HepG2 (cell line): ENCODE measurements at regions not wholly inside any gene's neighbourhood (a gene's known extent, or its start where the extent isn't known, plus 50 kb on each side); places are given as distances from the start of the nearest gene placed in this dataset.

ENCODE experiments used
- ATAC-seq: fragments of 200-7000 bp; cut with Tn5 transposase; 3 replicates; pipeline ENCODE4 v1.9.1; 2020; ENCODE audit warnings: mild to moderate bottlenecking, moderate library complexity
- BruUV-seq: library from RNA; stranded (reverse); fragments of 400-500 nt; replicated peaks from 2 replicates; lab custom pipeline; 2021; lab: Mats Ljungman, UMichigan
- CTCF ChIA-PET: fragments of 300-600 bp; formaldehyde crosslinking; extraction: SDS; loops from one replicate; lab custom pipeline; 2021; ENCODE audit warnings: low total read pairs, inconsistent platforms, low intra/inter-chr PET ratio; lab: Yijun Ruan, JAX
- POLR2A ChIA-PET: fragments of 350-600 bp; sonication (Branson Sonifier 250); formaldehyde crosslinking; loops from one replicate; lab custom pipeline; 2020; ENCODE audit warnings: antibody characterized with exemption, inconsistent platforms; lab: Yijun Ruan, JAX
- DNase-seq: peaks from one replicate; pipeline ENCODE4 v3.0.0-alpha.2; 2015; ENCODE audit warnings: low spot score
- FAIRE-seq: peaks from 3 replicates; lab custom pipeline; 2011; peaks lifted over from hg19 to GRCh38; lab: Jason Lieb, UNC
- H2AFZ ChIP-seq: one replicate; pipeline ENCODE4 v1.6.1; 2011; ENCODE audit warnings: low read length, inconsistent platforms
- H3K27ac ChIP-seq: fragments of 300-600 bp; 3 replicates; pipeline ENCODE4 v1.8.0; 2011; ENCODE audit warnings: mixed run types, mild to moderate bottlenecking, mixed read lengths, low read length, inconsistent platforms; ENCODE audit not compliant: insufficient read depth; ENCODE audit errors: extremely low read length
- H3K27me3 ChIP-seq, 2 experiments: fragments of 200-600 bp in 1 of 2; 2 replicates in 1 of 2; 3 replicates in 1 of 2; pipeline versions ENCODE4 v1.6.0 to v1.8.0; 2011; ENCODE audit warnings: low read length in 2 of 2, mild to moderate bottlenecking in 2 of 2, moderate library complexity in 2 of 2, inconsistent platforms in 1 of 2; ENCODE audit not compliant: insufficient read depth in 2 of 2, control insufficient read depth in 1 of 2
- H3K36me3 ChIP-seq, 2 experiments: fragments of 200-600 bp in 1 of 2; replicated peaks in 1 of 2; 2 replicates in 1 of 2; 3 replicates in 1 of 2; pipeline versions ENCODE4 v1.5.1 to v1.8.0; 2011; ENCODE audit warnings: low read length in 2 of 2, inconsistent platforms in 1 of 2; ENCODE audit not compliant: insufficient read depth in 2 of 2, control insufficient read depth in 1 of 2
- H3K4me1 ChIP-seq: 2 replicates; pipeline ENCODE4 v1.5.1; 2012; ENCODE audit warnings: low read length, inconsistent platforms; ENCODE audit not compliant: insufficient read depth
- H3K4me2 ChIP-seq: 2 replicates; pipeline ENCODE4 v1.6.0; 2011; ENCODE audit warnings: low read depth, low read length, inconsistent platforms
- H3K4me3 ChIP-seq, 3 experiments: fragments of 200-600 bp in 1 of 3; sonication (generic), shearing (Covaris generic) in 1 of 3; replicated peaks in 1 of 3; 2 replicates each; pipeline ENCODE4 v1.5.1; 2011 to 2016; ENCODE audit warnings: low read length in 3 of 3, inconsistent platforms in 2 of 3, low read depth in 2 of 3, mild to moderate bottlenecking in 2 of 3, control low read depth in 1 of 3, mixed read lengths in 1 of 3; ENCODE audit not compliant: insufficient read depth in 1 of 3
- H3K79me2 ChIP-seq: one replicate; pipeline ENCODE4 v1.6.1; 2011; ENCODE audit warnings: low read length, inconsistent platforms; ENCODE audit not compliant: insufficient read depth
- H3K9ac ChIP-seq: 2 replicates; pipeline ENCODE4 v1.6.0; 2011; ENCODE audit warnings: mild to moderate bottlenecking, low read depth, low read length, inconsistent platforms; ENCODE audit not compliant: insufficient read depth
- H3K9me3 ChIP-seq: 2 replicates; pipeline ENCODE4 v1.5.1; 2012; ENCODE audit warnings: mild to moderate bottlenecking, low read length
- H4K20me1 ChIP-seq: 2 replicates; pipeline ENCODE4 v1.6.0; 2011; ENCODE audit warnings: inconsistent platforms, mild to moderate bottlenecking, low read length, moderate library complexity; ENCODE audit not compliant: insufficient read depth
- BRCA1 ChIP-seq: sonication (generic); formaldehyde crosslinking; IDR thresholded peaks from 2 replicates; pipeline ENCODE4 v1.4.0; 2020; ENCODE audit warnings: missing genetic modification reagents
- CAMTA2 ChIP-seq: sonication (generic); formaldehyde crosslinking; IDR thresholded peaks from 2 replicates; pipeline ENCODE4 v1.4.0; 2020; ENCODE audit warnings: mild to moderate bottlenecking, missing genetic modification reagents, borderline replicate concordance
- HDAC1 ChIP-seq: sonication (generic); formaldehyde crosslinking; IDR thresholded peaks from 2 replicates; pipeline ENCODE4 v1.5.1; 2020; ENCODE audit warnings: mild to moderate bottlenecking, missing genetic modification reagents
- MEIS1 ChIP-seq: sonication (generic); formaldehyde crosslinking; IDR thresholded peaks from 2 replicates; pipeline ENCODE4 v1.9.0; 2021; ENCODE audit warnings: mild to moderate bottlenecking, missing genetic modification reagents, moderate library complexity, borderline replicate concordance
- PAWR ChIP-seq: sonication (generic); formaldehyde crosslinking; IDR thresholded peaks from 2 replicates; pipeline ENCODE4 v1.4.0; 2020; ENCODE audit warnings: missing genetic modification reagents, mild to moderate bottlenecking, borderline replicate concordance
- RFXAP ChIP-seq: sonication (generic); formaldehyde crosslinking; IDR thresholded peaks from 2 replicates; pipeline ENCODE4 v1.4.0; 2020; ENCODE audit warnings: missing genetic modification reagents, borderline replicate concordance
- SP5 ChIP-seq: IDR thresholded peaks from 2 replicates; pipeline ENCODE4 v1.6.1; 2016; ENCODE audit warnings: low read depth, borderline replicate concordance
- TARDBP ChIP-seq: sonication (generic); formaldehyde crosslinking; IDR thresholded peaks from 2 replicates; pipeline ENCODE4 v1.8.0; 2022; ENCODE audit warnings: mild to moderate bottlenecking, missing genetic modification reagents
- TCF7 ChIP-seq: sonication (generic); IDR thresholded peaks from 2 replicates; pipeline ENCODE4 v1.6.1; 2016; ENCODE audit warnings: antibody characterized with exemption, low read depth
- ZMYM3 ChIP-seq: sonication (generic); formaldehyde crosslinking; IDR thresholded peaks from 2 replicates; pipeline ENCODE4 v1.5.1; 2020; ENCODE audit warnings: mild to moderate bottlenecking, missing genetic modification reagents
- ZNF337 ChIP-seq: sonication (generic); formaldehyde crosslinking; IDR thresholded peaks from 2 replicates; pipeline ENCODE4 v1.5.1; 2020; ENCODE audit warnings: missing genetic modification reagents, low read depth, mild to moderate bottlenecking, borderline replicate concordance
- ZNF33A ChIP-seq: sonication (generic); formaldehyde crosslinking; IDR thresholded peaks from 2 replicates; pipeline ENCODE4 v1.5.1; 2020; ENCODE audit warnings: missing genetic modification reagents, mild to moderate bottlenecking, moderate library complexity, borderline replicate concordance
- ZNF615 ChIP-seq: sonication (generic); formaldehyde crosslinking; IDR thresholded peaks from 2 replicates; pipeline ENCODE4 v1.5.0; 2020; ENCODE audit warnings: mild to moderate bottlenecking, missing genetic modification reagents, borderline replicate concordance
- ZNF7 ChIP-seq: IDR thresholded peaks from 2 replicates; pipeline ENCODE4 v1.6.1; 2016; ENCODE audit warnings: missing biosample characterization, missing genetic modification reagents
- ZNF839 ChIP-seq: sonication (generic); formaldehyde crosslinking; IDR thresholded peaks from 2 replicates; pipeline ENCODE4 v1.4.0; 2020; ENCODE audit warnings: missing genetic modification reagents, mild to moderate bottlenecking, borderline replicate concordance
- ZSCAN12 ChIP-seq: sonication (generic); formaldehyde crosslinking; IDR thresholded peaks from 2 replicates; pipeline ENCODE4 v1.9.0; 2021; ENCODE audit warnings: mild to moderate bottlenecking, missing genetic modification reagents
- WGBS: methylation state at CpG from one replicate; pipeline ENCODE4 v1.1.6; 2017; ENCODE audit warnings: low lambda C conversion rate; 5-methylcytosine and 5-hydroxymethylcytosine counted together
- in situ Hi-C: cut with HindIII; loops from 2 replicates; pipeline ENCODE4 v1.10.0; 2017; ENCODE audit warnings: low pct_unique_long_range_greater_than_20kb; ENCODE audit not compliant: extremely low pct_ligation_motif_present
- intact Hi-C: fragments of 100-400 bp; cut with micrococcal nuclease; formaldehyde crosslinking; loops from one replicate; pipeline ENCODE4 v1.10.0; 2022; ENCODE audit not compliant: unreplicated experiment
- TF ChIP-seq, protein P1 (sequence below): sonication (generic); formaldehyde crosslinking; IDR thresholded peaks from 2 replicates; pipeline ENCODE4 v1.5.0; 2020; ENCODE audit warnings: mild to moderate bottlenecking, missing genetic modification reagents
- TF ChIP-seq, protein P2 (sequence below): IDR thresholded peaks from 2 replicates; pipeline ENCODE4 v1.6.1; 2016; ENCODE audit warnings: low read depth, borderline replicate concordance
- TF ChIP-seq, protein P3 (sequence below): sonication (generic); formaldehyde crosslinking; IDR thresholded peaks from 2 replicates; pipeline ENCODE4 v1.5.0; 2020; ENCODE audit warnings: mild to moderate bottlenecking, missing genetic modification reagents
- TF ChIP-seq, protein P4 (sequence below): sonication (generic); formaldehyde crosslinking; IDR thresholded peaks from 2 replicates; pipeline ENCODE4 v1.4.0; 2020; ENCODE audit warnings: missing genetic modification reagents

DNA sequence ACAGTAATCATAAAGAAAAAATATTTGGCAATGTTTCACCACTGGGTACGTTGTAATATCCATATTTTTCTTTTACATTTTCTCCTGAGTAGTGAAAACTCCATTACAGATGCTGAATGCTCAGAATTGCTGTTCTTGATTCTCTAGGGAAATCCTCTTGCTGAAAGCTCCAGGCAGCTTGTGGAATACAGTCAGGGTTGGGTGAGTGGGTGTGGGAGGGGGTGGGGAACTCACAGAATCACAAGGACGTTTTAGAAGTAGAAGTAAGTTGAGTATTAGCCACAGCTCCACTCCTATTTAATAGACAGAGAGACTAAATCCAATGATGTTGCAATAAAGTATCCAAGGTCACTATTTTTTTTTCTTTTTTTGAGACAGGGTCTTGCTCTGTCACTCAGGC is 1270.9 kb downstream of the TYW1 start:
- no peak overlapping the region for H3K4me3 ChIP-seq
- no peak overlapping the region for H2AFZ ChIP-seq
- DNase-seq (no peak), FAIRE-seq (no peak), ATAC-seq (no peak)
- no peaks in the 10 kb centered on the region for H3K79me2 ChIP-seq
- no peak overlapping the region for H3K9ac ChIP-seq
- BruUV-seq = no TSS peak
- H3K9me3 ChIP-seq = peaks cover 89% of the 10 kb centered on the region
- H3K4me2 ChIP-seq = no peak overlapping the region
- no peaks in the 10 kb centered on the region for H3K4me1 ChIP-seq
- 1% methylated on average over 2 of the region's 2 CpGs for WGBS
- H4K20me1 ChIP-seq = no peaks in the 10 kb centered on the region
- TF ChIP-seq ZMYM3 (no peak), BRCA1 (CRISPR knock-in tag) (no peak), ZNF7 (no peak), SP5 (CRISPR knock-in tag) (no peak), HDAC1 (no peak), CAMTA2 (no peak), ZNF337 (CRISPR knock-in tag) (no peak), ZSCAN12 (no peak), MEIS1 (CRISPR knock-in tag) (no peak), RFXAP (CRISPR knock-in tag) (no peak), PAWR (CRISPR knock-in tag) (no peak), ZNF615 (CRISPR knock-in tag) (no peak), ZNF33A (CRISPR knock-in tag) (no peak), TCF7 (no peak), TARDBP (CRISPR knock-in tag) (no peak), ZNF839 (CRISPR knock-in tag) (no peak)
- TF ChIP-seq, protein P1, sequence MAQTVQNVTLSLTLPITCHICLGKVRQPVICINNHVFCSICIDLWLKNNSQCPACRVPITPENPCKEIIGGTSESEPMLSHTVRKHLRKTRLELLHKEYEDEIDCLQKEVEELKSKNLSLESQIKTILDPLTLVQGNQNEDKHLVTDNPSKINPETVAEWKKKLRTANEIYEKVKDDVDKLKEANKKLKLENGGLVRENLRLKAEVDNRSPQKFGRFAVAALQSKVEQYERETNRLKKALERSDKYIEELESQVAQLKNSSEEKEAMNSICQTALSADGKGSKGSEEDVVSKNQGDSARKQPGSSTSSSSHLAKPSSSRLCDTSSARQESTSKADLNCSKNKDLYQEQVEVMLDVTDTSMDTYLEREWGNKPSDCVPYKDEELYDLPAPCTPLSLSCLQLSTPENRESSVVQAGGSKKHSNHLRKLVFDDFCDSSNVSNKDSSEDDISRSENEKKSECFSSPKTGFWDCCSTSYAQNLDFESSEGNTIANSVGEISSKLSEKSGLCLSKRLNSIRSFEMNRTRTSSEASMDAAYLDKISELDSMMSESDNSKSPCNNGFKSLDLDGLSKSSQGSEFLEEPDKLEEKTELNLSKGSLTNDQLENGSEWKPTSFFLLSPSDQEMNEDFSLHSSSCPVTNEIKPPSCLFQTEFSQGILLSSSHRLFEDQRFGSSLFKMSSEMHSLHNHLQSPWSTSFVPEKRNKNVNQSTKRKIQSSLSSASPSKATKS = no peak
- TF ChIP-seq, protein P2, sequence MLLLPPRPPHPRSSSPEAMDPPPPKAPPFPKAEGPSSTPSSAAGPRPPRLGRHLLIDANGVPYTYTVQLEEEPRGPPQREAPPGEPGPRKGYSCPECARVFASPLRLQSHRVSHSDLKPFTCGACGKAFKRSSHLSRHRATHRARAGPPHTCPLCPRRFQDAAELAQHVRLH (CRISPR knock-in tag) = no peak
- TF ChIP-seq, protein P3, sequence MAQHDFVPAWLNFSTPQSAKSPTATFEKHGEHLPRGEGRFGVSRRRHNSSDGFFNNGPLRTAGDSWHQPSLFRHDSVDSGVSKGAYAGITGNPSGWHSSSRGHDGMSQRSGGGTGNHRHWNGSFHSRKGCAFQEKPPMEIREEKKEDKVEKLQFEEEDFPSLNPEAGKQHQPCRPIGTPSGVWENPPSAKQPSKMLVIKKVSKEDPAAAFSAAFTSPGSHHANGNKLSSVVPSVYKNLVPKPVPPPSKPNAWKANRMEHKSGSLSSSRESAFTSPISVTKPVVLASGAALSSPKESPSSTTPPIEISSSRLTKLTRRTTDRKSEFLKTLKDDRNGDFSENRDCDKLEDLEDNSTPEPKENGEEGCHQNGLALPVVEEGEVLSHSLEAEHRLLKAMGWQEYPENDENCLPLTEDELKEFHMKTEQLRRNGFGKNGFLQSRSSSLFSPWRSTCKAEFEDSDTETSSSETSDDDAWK = no peak
- TF ChIP-seq, protein P4, sequence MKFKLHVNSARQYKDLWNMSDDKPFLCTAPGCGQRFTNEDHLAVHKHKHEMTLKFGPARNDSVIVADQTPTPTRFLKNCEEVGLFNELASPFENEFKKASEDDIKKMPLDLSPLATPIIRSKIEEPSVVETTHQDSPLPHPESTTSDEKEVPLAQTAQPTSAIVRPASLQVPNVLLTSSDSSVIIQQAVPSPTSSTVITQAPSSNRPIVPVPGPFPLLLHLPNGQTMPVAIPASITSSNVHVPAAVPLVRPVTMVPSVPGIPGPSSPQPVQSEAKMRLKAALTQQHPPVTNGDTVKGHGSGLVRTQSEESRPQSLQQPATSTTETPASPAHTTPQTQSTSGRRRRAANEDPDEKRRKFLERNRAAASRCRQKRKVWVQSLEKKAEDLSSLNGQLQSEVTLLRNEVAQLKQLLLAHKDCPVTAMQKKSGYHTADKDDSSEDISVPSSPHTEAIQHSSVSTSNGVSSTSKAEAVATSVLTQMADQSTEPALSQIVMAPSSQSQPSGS (CRISPR knock-in tag) = no peak
- intact Hi-C loops (no loop called here), in situ Hi-C loops (no loop called here)
- ChIA-PET CTCF (no interaction called here), POLR2A (no interaction called here)
- H3K27me3 ChIP-seq = no peaks in the 10 kb centered on the region
- H3K27ac ChIP-seq = no peak overlapping the region
- H3K36me3 ChIP-seq = no peaks in the 10 kb centered on the region
